H1 (cell line): ENCODE measurements at regions not wholly inside any gene's neighbourhood (a gene's known extent, or its start where the extent isn't known, plus 50 kb on each side); places are given as distances from the start of the nearest gene placed in this dataset.

Experiments
- CHD7 ChIP-seq: fragments of 300-600 bp; sonication (generic); IDR thresholded peaks from 2 replicates; pipeline ENCODE4 v1.7.1; 2012; ENCODE audit warnings: low read length, moderate library complexity, mild to moderate bottlenecking, inconsistent platforms; ENCODE audit not compliant: insufficient replicate concordance
- TAF1 ChIP-seq: IDR thresholded peaks from 2 replicates; pipeline ENCODE4 v1.6.1; 2011; ENCODE audit warnings: mild to moderate bottlenecking, low read depth, low read length
- TCF12 ChIP-seq: IDR thresholded peaks from 2 replicates; pipeline ENCODE4 v1.6.1; 2011; ENCODE audit warnings: low read depth, mild to moderate bottlenecking, low read length

GRCh38 chr3:159770998-159771397 is 217.6 kb upstream of the IL12A start (continued):
- TF ChIP-seq CHD7 (no peak), TCF12 (no peak), TAF1 (no peak)
